H1 (cell line): ENCODE measurements at regions not wholly inside any gene's neighbourhood (a gene's known extent, or its start where the extent isn't known, plus 50 kb on each side); places are given as distances from the start of the nearest gene placed in this dataset.
"Not testable (repeated sequence)": the region's sequence is repeated elsewhere in the genome, so short reads cannot be mapped to it uniquely, and the experiment has no call there.

Source experiments
- CTCF ChIA-PET: fragments of 300-600 bp; sonication (Branson Sonifier 250); formaldehyde crosslinking; loops from one replicate; lab custom pipeline; 2021; ENCODE audit not compliant: partially characterized antibody; lab: Charles Lee
- POLR2A ChIA-PET: fragments of 300-600 bp; sonication (Branson Sonifier 250); formaldehyde crosslinking; loops from one replicate; lab custom pipeline; 2021; ENCODE audit warnings: inconsistent platforms; ENCODE audit not compliant: partially characterized antibody; lab: Charles Lee
- DNase-seq, 2 experiments: peaks; one replicate each; pipeline versions ENCODE4 v3.0.0 to v3.0.0-alpha.2; 2010 to 2022; ENCODE audit warnings: low spot score in 2 of 2, low read depth in 1 of 2, mixed read lengths in 1 of 2
- FAIRE-seq: peaks from 2 replicates; lab custom pipeline; 2011; peaks lifted over from hg19 to GRCh38; lab: Jason Lieb, UNC
- H2AFZ ChIP-seq: 2 replicates; pipeline ENCODE4 v1.8.1; 2012; ENCODE audit warnings: low read length, inconsistent platforms
- H2AK5ac ChIP-seq: 2 replicates; pipeline ENCODE4 v1.6.1; 2013; ENCODE audit warnings: low read depth, low read length
- H2BK120ac ChIP-seq: replicated peaks from 2 replicates; pipeline ENCODE3; 2013; ENCODE audit warnings: low read depth, low read length, inconsistent platforms
- H2BK12ac ChIP-seq: 2 replicates; pipeline ENCODE4 v1.6.1; 2013; ENCODE audit warnings: low read depth, low read length
- H2BK15ac ChIP-seq: 2 replicates; pipeline ENCODE4 v1.6.1; 2013; ENCODE audit warnings: low read length
- H2BK20ac ChIP-seq: 2 replicates; pipeline ENCODE4 v1.6.1; 2013; ENCODE audit warnings: low read length
- H2BK5ac ChIP-seq: 2 replicates; pipeline ENCODE4 v1.6.1; 2013; ENCODE audit warnings: low read depth, low read length
- H3K14ac ChIP-seq: 2 replicates; pipeline ENCODE4 v1.6.1; 2013; ENCODE audit warnings: inconsistent platforms; ENCODE audit not compliant: insufficient read length
- H3K18ac ChIP-seq: 2 replicates; pipeline ENCODE4 v1.6.1; 2013; ENCODE audit warnings: low read length; ENCODE audit errors: extremely low read depth
- H3K23ac ChIP-seq: 2 replicates; pipeline ENCODE4 v1.6.1; 2013; ENCODE audit warnings: inconsistent platforms; ENCODE audit not compliant: insufficient read length
- H3K23me2 ChIP-seq: 2 replicates; pipeline ENCODE4 v1.6.1; 2013; ENCODE audit warnings: low read depth, low read length
- H3K27ac ChIP-seq: 2 replicates; pipeline ENCODE4 v1.6.1; 2011; ENCODE audit warnings: low read depth, low read length, inconsistent platforms
- H3K27me3 ChIP-seq, 4 experiments: replicated peaks in 1 of 4; 1 replicate in 1 of 4; 2 replicates in 3 of 4; pipeline versions ENCODE4 v1.6.1 to v1.8.1; 2011 to 2013; ENCODE audit warnings: low read length in 3 of 4, mild to moderate bottlenecking in 3 of 4, inconsistent platforms in 2 of 4, mixed read lengths in 2 of 4, moderate library complexity in 1 of 4; ENCODE audit not compliant: control insufficient read depth in 3 of 4, insufficient read depth in 3 of 4; ENCODE audit errors: extremely low read depth in 1 of 4
- H3K36me3 ChIP-seq, 4 experiments: 2 replicates each; pipeline versions ENCODE4 v1.6.1 to v1.8.1; 2011 to 2013; ENCODE audit warnings: mild to moderate bottlenecking in 4 of 4, low read length in 3 of 4, moderate library complexity in 2 of 4, control low read depth in 1 of 4, inconsistent platforms in 1 of 4; ENCODE audit not compliant: insufficient read depth in 4 of 4, control insufficient read depth in 2 of 4
- H3K4ac ChIP-seq: replicated peaks from 2 replicates; pipeline ENCODE3; 2013; ENCODE audit warnings: low read length, low read depth, mixed read lengths, inconsistent platforms; ENCODE audit not compliant: insufficient read length
- H3K4me1 ChIP-seq, 4 experiments: replicated peaks in 1 of 4; 1 replicate in 1 of 4; 2 replicates in 3 of 4; pipeline versions ENCODE4 v1.6.1 to v1.8.1; 2011 to 2013; ENCODE audit warnings: low read length in 3 of 4, inconsistent platforms in 2 of 4, mixed read lengths in 1 of 4; ENCODE audit not compliant: insufficient read depth in 4 of 4, control insufficient read depth in 3 of 4
- H3K4me2 ChIP-seq, 2 experiments: 2 replicates each; pipeline versions ENCODE4 v1.6.1 to v1.8.1; 2011 to 2013; ENCODE audit warnings: low read depth in 2 of 2, low read length in 2 of 2, control low read depth in 1 of 2, inconsistent platforms in 1 of 2, mild to moderate bottlenecking in 1 of 2; ENCODE audit not compliant: insufficient read depth in 1 of 2
- H3K4me3 ChIP-seq, 4 experiments: fragments of 200-600, 300-600 bp in 1 of 4; sonication (generic), shearing (Covaris generic), sonication (Bioruptor Twin) in 1 of 4; 2 replicates each; pipeline versions ENCODE4 v1.5.1 to v1.8.1; 2011 to 2016; ENCODE audit warnings: low read length in 4 of 4, low read depth in 3 of 4, control low read depth in 2 of 4, inconsistent platforms in 2 of 4, mild to moderate bottlenecking in 2 of 4, mixed read lengths in 1 of 4, moderate library complexity in 1 of 4; ENCODE audit not compliant: insufficient read depth in 2 of 4; ENCODE audit errors: extremely low read depth in 1 of 4
- H3K56ac ChIP-seq: replicated peaks from 2 replicates; pipeline ENCODE3; 2013; ENCODE audit warnings: low read depth, mild to moderate bottlenecking, mixed read lengths, low read length, inconsistent platforms; ENCODE audit not compliant: insufficient read length
- H3K79me1 ChIP-seq: 2 replicates; pipeline ENCODE4 v1.6.1; 2013; ENCODE audit warnings: low read depth, low read length, control low read depth
- H3K79me2 ChIP-seq, 2 experiments: 2 replicates each; pipeline versions ENCODE4 v1.6.1 to v1.8.1; 2012 to 2013; ENCODE audit warnings: low read length in 2 of 2, mild to moderate bottlenecking in 2 of 2, inconsistent platforms in 1 of 2; ENCODE audit not compliant: insufficient read depth in 2 of 2, control insufficient read depth in 1 of 2
- H3K9ac ChIP-seq, 4 experiments: replicated peaks in 1 of 4; 1 replicate in 1 of 4; 2 replicates in 3 of 4; pipeline versions ENCODE4 v1.6.1 to v1.8.1; 2011 to 2013; ENCODE audit warnings: low read depth in 3 of 4, low read length in 3 of 4, control low read depth in 2 of 4, mild to moderate bottlenecking in 2 of 4, moderate library complexity in 2 of 4, inconsistent platforms in 1 of 4; ENCODE audit errors: extremely low read depth in 1 of 4
- H3K9me3 ChIP-seq, 2 experiments: 2 replicates each; pipeline versions ENCODE4 v1.6.1 to v1.8.1; 2012 to 2013; ENCODE audit warnings: mild to moderate bottlenecking in 2 of 2, moderate library complexity in 2 of 2, control low read depth in 1 of 2, inconsistent platforms in 1 of 2, low read depth in 1 of 2, low read length in 1 of 2, mixed read lengths in 1 of 2; ENCODE audit not compliant: insufficient read depth in 2 of 2
- H4K20me1 ChIP-seq, 2 experiments: replicated peaks in 1 of 2; 2 replicates each; pipeline versions ENCODE3 to v1.8.1; 2011 to 2013; ENCODE audit warnings: inconsistent platforms in 2 of 2, low read length in 2 of 2, mild to moderate bottlenecking in 1 of 2; ENCODE audit not compliant: insufficient read depth in 2 of 2, control insufficient read depth in 1 of 2
- H4K5ac ChIP-seq: 2 replicates; pipeline ENCODE4 v1.6.1; 2013; ENCODE audit warnings: low read length, low read depth, mixed read lengths, inconsistent platforms; ENCODE audit not compliant: insufficient read length
- H4K8ac ChIP-seq: 2 replicates; pipeline ENCODE4 v1.8.0; 2013; ENCODE audit warnings: mild to moderate bottlenecking, moderate library complexity, low read length, inconsistent platforms; ENCODE audit not compliant: insufficient read depth; ENCODE audit errors: extremely low read depth
- H4K91ac ChIP-seq: replicated peaks from 2 replicates; pipeline ENCODE3; 2013; ENCODE audit warnings: low read length, mixed read lengths, inconsistent platforms; ENCODE audit not compliant: insufficient read length
- WGBS, 2 experiments: shearing (Covaris generic) in 1 of 2; methylation state at CpG; one replicate each; pipeline versions ENCODE4 v1.1.6 to v1.1.7; 2013 to 2015; ENCODE audit warnings: low lambda C conversion rate in 2 of 2, mixed read lengths in 2 of 2, inconsistent platforms in 1 of 2, low coverage in 1 of 2, missing lambda C conversion rate in 1 of 2; ENCODE audit not compliant: insufficient replicate concordance in 2 of 2, insufficient coverage in 1 of 2, insufficient read length in 1 of 2; ENCODE audit errors: extremely low coverage in 1 of 2, missing lambda C conversion rate in 1 of 2; 5-methylcytosine and 5-hydroxymethylcytosine counted together

DNA sequence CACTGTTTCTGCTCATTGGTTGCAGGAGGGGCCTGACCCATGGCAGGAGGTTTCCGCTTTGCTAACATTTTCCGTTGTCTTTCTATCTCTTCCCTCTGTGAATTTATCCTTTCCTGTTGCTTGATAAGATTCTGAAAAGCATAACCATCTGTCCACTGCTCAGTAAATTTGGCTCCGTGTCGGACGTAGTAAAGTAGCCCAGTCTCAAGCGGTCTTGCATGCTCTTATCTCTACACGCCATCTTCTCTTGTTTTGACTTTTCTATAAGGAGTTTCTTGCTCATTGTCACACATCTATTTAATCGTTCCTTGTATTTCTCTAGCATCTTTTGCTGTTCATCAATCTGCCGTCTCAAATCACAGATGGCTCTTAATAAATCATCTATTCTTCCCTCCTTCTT is 216.3 kb upstream of the CCL2 start:
- CTCF ChIA-PET = interaction anchor here (0.7 kb wide), 1 partner anchor 108 kb away, joined by 3 read pairs; no protein-coding TSS in a partner anchor
- not testable (repeated sequence) for H3K27me3 ChIP-seq, H3K9ac ChIP-seq

DNA sequence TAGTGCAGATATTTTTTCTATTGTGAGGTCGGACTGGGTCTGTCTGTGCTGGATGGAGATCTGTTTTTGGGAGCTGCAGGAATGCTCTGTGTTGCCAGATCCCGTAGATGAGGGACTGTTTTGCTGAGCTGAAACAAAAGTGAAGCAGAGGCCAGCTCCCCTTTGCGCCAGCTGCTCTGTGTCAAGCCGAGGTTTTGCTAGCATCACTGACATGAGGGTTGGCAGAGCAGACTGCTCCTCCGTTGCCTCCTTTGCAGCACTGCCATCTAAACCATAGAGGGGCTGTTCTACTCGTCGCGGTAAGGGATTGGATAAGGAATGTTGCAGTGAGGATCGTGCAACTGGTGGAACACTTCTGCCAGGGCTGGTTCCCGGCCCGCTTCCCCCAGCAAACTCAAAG is 215.9 kb upstream of the CCL2 start:
- not testable (repeated sequence) for H4K91ac ChIP-seq

More for the DNA sequence above, 216.3 kb upstream of the CCL2 start:
- not testable (repeated sequence) for H2BK20ac ChIP-seq, H2BK5ac ChIP-seq, H3K56ac ChIP-seq, H4K91ac ChIP-seq, H3K4me3 ChIP-seq, H2AK5ac ChIP-seq, H3K9me3 ChIP-seq, H3K4ac ChIP-seq, H2BK15ac ChIP-seq, H3K23ac ChIP-seq, H4K5ac ChIP-seq, H2BK12ac ChIP-seq, H3K18ac ChIP-seq, H3K4me1 ChIP-seq, H4K20me1 ChIP-seq, H4K8ac ChIP-seq, H3K27ac ChIP-seq, FAIRE-seq, H2AFZ ChIP-seq, H3K79me1 ChIP-seq, H3K23me2 ChIP-seq, DNase-seq, H3K79me2 ChIP-seq, H3K14ac ChIP-seq, H2BK120ac ChIP-seq, H3K36me3 ChIP-seq, H3K4me2 ChIP-seq
- 78% methylated on average over 9 of the region's 9 CpGs; no CpG with 5 or more reads in 1 of the 2 experiments for WGBS, 2 experiments
- POLR2A ChIA-PET = interaction anchor here (1.1 to 1.5 kb wide), 2 partner anchors 11 to 220 kb away, joined by 3 read pairs; no protein-coding TSS in a partner anchor

More for the DNA sequence above, 215.9 kb upstream of the CCL2 start:
- not testable (repeated sequence) for H3K9me3 ChIP-seq, H3K4ac ChIP-seq, H3K4me3 ChIP-seq, H2BK20ac ChIP-seq, H3K14ac ChIP-seq, H4K5ac ChIP-seq, H2AK5ac ChIP-seq, DNase-seq, H2BK5ac ChIP-seq, H3K36me3 ChIP-seq, H3K27me3 ChIP-seq, H4K8ac ChIP-seq, H3K4me1 ChIP-seq, H3K23me2 ChIP-seq, H3K79me2 ChIP-seq, H3K9ac ChIP-seq, H3K56ac ChIP-seq, H2BK15ac ChIP-seq, H3K23ac ChIP-seq, H3K18ac ChIP-seq, H2AFZ ChIP-seq, H2BK120ac ChIP-seq, H3K27ac ChIP-seq, H2BK12ac ChIP-seq, H4K20me1 ChIP-seq, H3K4me2 ChIP-seq, H3K79me1 ChIP-seq, FAIRE-seq
- WGBS, 2 experiments = 98% methylated on average over 10 of the region's 11 CpGs; no CpG with 5 or more reads in 1 of the 2 experiments
- ChIA-PET CTCF (interaction anchor here (0.7 to 1.0 kb wide), 3 partner anchors 12 to 107 kb away, joined by 3 read pairs; no protein-coding TSS in a partner anchor), POLR2A (interaction anchor here (1.1 to 1.5 kb wide), 2 partner anchors 10 to 221 kb away, joined by 3 read pairs; no protein-coding TSS in a partner anchor)
